AG09319 (cell line): ENCODE measurements at regions not wholly inside any gene's neighbourhood (a gene's known extent, or its start where the extent isn't known, plus 50 kb on each side); places are given as distances from the start of the nearest gene placed in this dataset.
A peak's percentile ranks its signal among the peaks of the same experiment; 100 is the strongest.

Experiments
- DNase-seq: peaks from one replicate; pipeline ENCODE4 v3.0.0-alpha.2; 2010; ENCODE audit warnings: low read depth; ENCODE audit errors: extremely low read depth
- CTCF ChIP-seq: IDR thresholded peaks from 2 replicates; pipeline ENCODE4 v1.5.1; 2011; ENCODE audit warnings: low read depth, mild to moderate bottlenecking, inconsistent platforms, low read length, moderate library complexity

DNA sequence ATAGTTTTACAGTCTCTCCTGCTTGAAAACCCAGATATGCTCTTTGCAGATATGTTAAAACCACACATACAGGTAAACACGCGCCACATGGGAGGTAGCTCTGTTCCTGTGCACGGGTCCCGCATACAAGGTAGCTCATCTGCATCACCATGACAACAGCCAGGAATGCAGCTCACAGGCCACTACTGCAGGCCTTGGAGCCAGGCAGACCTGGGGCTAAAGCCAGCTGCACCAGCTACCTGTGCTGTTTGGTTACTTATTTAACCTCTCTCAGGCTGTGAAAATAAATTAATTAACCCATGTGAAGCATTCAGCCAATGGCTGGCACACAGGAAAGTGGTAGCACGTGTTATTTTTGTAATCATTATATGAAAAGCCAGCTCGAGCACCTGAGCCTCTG, 428.3 kb downstream of the TNS3 start:
- DNase-seq, result no peak

GRCh38 chr7:47153058-47153457, 428.9 kb downstream of the TNS3 start:
- no peak for TF ChIP-seq CTCF
- peak; percentile 80 for DNase-seq

More for the DNA sequence above, 428.3 kb downstream of the TNS3 start:
- TF ChIP-seq CTCF, result no peak

GRCh38 chr7:47152307-47152706, 429.6 kb downstream of the TNS3 start:
- DNase-seq, result no peak
- no peak for TF ChIP-seq CTCF

GRCh38 chr7:47150497-47151260, 431.2 kb downstream of the TNS3 start:
- no peak for TF ChIP-seq CTCF
- no peak for DNase-seq

GRCh38 chr7:47149971-47150370, 431.9 kb downstream of the TNS3 start:
- no peak for DNase-seq
- no peak for TF ChIP-seq CTCF

DNA sequence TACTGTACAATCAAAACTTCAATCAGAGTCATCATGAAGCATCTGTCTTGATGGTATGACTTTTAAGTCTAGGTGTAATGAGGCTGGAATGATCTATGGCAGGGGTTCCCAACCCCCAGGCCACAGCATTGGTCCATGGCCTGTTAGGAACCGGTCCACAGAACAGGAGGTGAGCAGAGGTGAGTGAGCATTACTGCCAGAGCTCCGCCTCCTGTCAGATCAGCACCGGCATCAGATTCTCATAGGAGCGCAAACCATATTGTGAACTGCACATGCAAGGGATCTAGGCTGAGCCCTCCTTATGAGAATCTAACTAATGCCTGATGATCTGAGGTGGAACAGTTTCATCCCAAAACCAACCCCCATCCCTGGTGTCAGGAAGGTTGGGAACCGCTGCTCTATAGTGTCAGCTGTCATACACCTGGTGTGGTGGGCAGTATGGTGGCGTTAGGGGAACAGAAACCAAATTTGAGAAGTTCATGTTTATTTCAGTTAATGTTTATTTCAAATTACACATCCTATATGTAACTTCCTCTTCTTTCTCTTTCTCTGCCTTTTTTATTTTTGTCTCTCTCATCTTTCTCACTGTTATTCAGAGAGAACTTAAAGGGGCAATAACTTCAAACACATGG, 432.6 kb downstream of the TNS3 start:
- no peak for DNase-seq
- TF ChIP-seq CTCF, result no peak

DNA sequence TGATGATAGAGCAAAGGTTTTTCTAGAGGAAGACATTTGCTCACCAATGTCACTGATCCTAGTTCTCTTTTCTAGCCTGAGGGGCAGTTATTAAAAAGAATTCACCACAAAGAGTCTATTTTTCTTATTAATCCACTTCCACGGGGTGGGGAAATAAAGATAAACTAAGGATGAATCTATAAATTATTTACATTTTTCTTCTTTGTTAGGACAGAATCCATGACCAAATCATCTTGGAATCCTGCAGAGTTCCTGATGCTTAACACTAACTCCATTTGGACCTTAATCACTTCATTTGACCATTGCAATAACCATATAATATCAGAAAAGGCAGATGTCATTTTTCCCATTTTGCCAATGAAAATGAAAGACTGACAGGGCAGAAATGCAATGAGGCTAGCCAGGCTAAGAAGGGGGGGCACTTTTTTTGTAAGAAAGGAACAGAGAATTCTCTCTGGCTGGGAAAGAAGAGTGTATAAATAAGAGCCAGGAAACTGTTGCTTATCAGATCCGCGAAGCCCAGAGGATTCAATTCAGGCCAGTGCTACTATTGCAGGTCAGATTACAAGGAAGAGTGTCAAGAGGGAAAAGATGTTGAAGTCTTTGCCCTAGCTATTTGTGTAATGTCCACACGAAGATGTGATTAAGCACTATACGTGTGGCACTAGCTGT, 433.2 kb downstream of the TNS3 start:
- no peak for TF ChIP-seq CTCF
- no peak for DNase-seq
